Upper lobe of left lung (tissue), 4 donors: ENCODE measurements at regions not wholly inside any gene's neighbourhood (a gene's known extent, or its start where the extent isn't known, plus 50 kb on each side); places are given as distances from the start of the nearest gene placed in this dataset.

ENCODE experiments used
- EP300 ChIP-seq, 4 donors: sonication (generic); formaldehyde crosslinking; IDR thresholded peaks; one replicate each; pipeline ENCODE4 v1.5.1; 2017; ENCODE audit warnings: antibody characterized with exemption in 4 of 4, control low read depth in 2 of 4
- POLR2A ChIP-seq, 4 donors: fragments of 450-650 bp; IDR thresholded peaks; one replicate each; pipeline ENCODE4 v1.5.1; 2016 to 2017; ENCODE audit warnings: antibody characterized with exemption in 4 of 4, mild to moderate bottlenecking in 2 of 4
- TF ChIP-seq, protein P1 (sequence below), 6 experiments: fragments of 450-650 bp in 4 of 6; fragments of 200-600 bp in 2 of 6; sonication (generic) in 2 of 6; IDR thresholded peaks; one replicate each; pipeline ENCODE4 v1.5.1; 2016 to 2019; ENCODE audit warnings: antibody characterized with exemption in 6 of 6

GRCh38 chr14:41222581-41222980 lies 384.1 kb upstream of the LRFN5 start:
- TF ChIP-seq POLR2A (IDR thresholded peaks at IDR 0.05) (no peak), EP300 (IDR thresholded peaks at IDR 0.05) (no peak)
- TF ChIP-seq, protein P1, sequence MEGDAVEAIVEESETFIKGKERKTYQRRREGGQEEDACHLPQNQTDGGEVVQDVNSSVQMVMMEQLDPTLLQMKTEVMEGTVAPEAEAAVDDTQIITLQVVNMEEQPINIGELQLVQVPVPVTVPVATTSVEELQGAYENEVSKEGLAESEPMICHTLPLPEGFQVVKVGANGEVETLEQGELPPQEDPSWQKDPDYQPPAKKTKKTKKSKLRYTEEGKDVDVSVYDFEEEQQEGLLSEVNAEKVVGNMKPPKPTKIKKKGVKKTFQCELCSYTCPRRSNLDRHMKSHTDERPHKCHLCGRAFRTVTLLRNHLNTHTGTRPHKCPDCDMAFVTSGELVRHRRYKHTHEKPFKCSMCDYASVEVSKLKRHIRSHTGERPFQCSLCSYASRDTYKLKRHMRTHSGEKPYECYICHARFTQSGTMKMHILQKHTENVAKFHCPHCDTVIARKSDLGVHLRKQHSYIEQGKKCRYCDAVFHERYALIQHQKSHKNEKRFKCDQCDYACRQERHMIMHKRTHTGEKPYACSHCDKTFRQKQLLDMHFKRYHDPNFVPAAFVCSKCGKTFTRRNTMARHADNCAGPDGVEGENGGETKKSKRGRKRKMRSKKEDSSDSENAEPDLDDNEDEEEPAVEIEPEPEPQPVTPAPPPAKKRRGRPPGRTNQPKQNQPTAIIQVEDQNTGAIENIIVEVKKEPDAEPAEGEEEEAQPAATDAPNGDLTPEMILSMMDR (IDR thresholded peaks at IDR 0.05), result no peak
